RPMI7951 (cell line): ENCODE measurements at regions not wholly inside any gene's neighbourhood (a gene's known extent, or its start where the extent isn't known, plus 50 kb on each side); places are given as distances from the start of the nearest gene placed in this dataset.
"Not testable (repeated sequence)": the region's sequence is repeated elsewhere in the genome, so short reads cannot be mapped to it uniquely, and the experiment has no call there.

Experiments
- DNase-seq: peaks from one replicate; pipeline ENCODE4 v3.0.0-alpha.2; 2012; ENCODE audit warnings: low read depth

DNA sequence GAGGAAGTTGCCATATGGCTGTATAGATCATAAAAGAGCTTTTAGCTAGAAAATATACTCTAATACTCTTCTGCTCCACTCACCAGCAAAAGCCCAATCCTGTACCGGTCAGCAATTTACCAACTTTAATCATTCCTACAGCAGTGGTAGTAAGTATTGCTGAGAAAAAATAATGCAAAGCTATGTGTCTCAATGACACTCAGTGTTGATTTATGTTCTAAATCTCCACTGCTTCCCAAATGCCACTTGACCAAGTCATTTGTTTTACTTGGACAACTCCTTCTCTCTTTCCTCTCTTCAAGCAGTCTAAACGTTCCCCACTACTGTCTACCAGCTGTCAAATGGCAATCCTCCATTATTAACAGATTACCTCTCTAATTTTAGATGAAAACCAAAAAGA lies 201.8 kb upstream of the GK2 start:
- no peak for DNase-seq

DNA sequence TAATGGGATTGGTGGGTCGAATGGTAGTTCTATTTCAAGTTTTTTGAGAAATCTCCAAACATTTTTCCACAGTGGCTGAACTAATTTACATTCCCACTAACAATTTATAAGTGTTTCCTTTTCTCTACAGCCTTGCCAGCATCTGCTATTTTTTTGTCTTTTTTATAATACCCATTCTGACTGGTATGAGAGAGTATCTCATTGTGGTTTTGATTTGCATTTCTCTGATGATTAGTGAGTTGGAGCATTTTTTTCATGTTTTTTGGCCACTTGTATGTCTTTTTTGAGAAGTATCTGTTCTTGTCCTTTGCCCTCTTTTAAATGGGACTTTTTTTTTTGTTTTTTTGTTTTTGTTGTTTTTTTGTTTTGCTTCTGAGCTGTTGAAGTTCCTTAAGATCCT lies 200.0 kb upstream of the GK2 start:
- DNase-seq, result no peak

GRCh38 chr4:79604152-79604551 lies 196.1 kb upstream of the GK2 start:
- DNase-seq, result no peak

DNA sequence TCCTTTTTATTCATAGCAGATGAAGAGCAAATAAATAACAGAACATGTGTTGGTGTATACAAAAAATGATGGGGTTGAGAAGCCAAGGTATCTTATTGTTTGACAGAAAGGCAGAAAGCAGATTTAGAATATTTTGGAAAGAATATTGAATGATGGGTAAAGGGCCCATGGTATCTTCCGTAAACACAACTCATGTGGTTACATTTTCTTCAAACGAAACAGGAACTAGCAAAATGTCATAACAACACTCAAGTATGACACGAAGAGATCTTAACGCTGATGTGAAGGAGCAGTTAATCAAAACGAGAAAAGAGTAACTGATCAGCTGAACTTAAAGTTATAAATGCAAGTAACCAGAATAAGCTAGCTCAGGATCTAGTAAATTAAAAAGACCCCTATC lies 195.7 kb upstream of the GK2 start:
- DNase-seq, result no peak

DNA sequence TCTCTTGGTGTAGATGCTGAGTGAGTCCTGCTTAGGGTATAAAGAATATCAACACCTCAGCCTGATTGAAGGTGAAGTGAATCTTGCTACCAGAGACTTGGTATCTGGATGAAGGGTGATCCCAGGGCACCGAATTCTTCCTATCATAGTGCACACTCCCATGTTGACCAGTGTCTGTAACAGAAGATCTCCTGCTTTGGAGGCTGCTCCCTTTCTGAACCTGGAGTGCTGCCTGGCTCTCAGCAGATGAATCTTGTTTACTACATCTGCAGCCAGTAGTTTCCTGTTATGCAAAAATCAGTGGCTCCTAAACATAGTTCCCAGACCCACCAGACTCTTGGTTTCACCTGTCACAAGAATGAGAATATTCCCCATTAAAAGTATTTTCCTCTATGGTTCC lies 191.7 kb upstream of the GK2 start:
- no peak for DNase-seq

DNA sequence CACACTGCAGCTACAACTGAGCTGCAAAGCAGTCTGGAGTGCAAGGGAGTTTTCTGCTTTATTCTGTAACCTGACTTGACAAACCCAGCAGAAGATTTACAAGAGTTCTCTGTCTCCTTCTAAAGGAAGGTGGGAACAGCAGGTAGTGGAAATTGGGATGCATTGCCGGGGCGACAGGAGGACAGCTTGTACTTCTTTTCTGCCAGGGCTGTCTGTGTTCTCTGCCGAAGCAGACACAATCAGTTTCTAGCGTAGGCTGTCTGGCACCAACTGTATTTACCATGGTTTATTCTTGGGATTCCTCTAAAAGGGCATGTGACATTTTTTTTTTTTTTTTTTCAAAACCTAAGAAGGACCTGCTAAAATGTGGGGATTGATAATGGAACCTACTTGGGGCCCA lies 190.8 kb upstream of the GK2 start:
- DNase-seq, result no peak

- DNase-seq, result no peak
These were observed 190.2 kb upstream of the GK2 start for GRCh38 chr4:79598214-79598613.

GRCh38 chr4:79597266-79597665 lies 189.2 kb upstream of the GK2 start:
- DNase-seq, result peak; percentile 7

GRCh38 chr4:79592218-79592617 lies 184.2 kb upstream of the GK2 start:
- not testable (repeated sequence) for DNase-seq

DNA sequence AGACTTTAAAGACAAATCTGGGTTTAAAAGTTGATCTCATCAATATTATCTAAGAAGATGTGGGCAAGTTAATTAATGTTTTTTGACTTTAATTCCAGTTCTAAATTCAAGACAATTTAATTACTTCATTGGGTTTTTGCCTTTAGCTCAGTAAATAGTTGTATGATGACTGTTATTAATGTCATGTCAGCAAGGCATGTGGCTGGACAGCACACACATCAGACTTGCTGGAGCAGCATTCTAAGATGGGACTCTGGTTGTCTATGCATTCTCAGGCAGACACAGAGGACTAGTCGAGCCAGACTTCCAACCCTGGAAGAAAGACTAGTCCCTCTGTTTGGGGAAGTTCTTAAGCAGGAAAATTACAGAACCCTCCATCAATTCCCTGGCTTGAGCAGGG lies 180.7 kb upstream of the GK2 start:
- no peak for DNase-seq

- DNase-seq, result not testable (repeated sequence)
These were observed 179.2 kb upstream of the GK2 start for GRCh38 chr4:79587207-79587606.

- DNase-seq, result no peak
These were observed 177.8 kb upstream of the GK2 start for GRCh38 chr4:79585834-79586233.

GRCh38 chr4:79585330-79585729 lies 177.3 kb upstream of the GK2 start:
- no peak for DNase-seq

DNA sequence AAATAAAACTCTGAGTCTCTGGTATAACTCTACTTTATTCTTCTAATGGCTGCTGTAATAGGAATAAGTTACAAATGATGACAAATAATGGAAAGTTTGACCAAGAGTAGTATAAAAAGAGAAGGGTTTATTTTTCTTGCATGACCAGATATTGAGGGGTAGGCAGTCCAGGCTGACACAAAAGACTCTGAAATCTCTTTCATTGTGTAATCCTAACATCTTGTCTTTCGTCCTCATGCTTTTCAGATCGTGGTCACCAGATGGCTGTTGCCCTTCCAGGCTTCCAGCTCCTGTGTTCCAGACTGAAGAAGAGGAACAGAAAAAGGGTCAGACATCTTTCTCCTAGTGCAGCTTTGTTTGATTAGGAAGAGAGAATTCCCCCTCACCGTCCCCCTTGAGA lies 176.9 kb upstream of the GK2 start:
- no peak for DNase-seq

DNA sequence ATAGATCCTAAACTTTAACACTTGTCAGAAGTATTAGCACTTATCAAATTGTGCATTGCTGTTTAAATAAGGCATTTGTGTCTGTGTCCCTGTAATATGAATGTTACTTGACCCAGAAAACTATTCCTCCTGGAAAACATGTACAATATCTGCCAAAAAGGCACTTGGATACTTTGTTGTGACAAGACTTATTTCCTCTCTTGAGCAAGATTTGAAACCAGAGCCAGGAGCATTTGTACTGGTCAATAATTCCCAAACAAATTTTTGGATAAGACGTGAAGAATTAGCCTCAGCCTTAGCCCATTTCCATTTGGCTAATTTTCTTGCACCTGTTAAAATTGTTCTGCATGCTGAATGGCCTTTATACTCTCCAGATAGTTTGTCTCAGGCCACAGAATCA lies 176.3 kb upstream of the GK2 start:
- no peak for DNase-seq

- DNase-seq, result peak; percentile 4
These were observed 170.6 kb upstream of the GK2 start for GRCh38 chr4:79578606-79579005.

- peak; percentile 17 for DNase-seq
These were observed 168.4 kb upstream of the GK2 start for GRCh38 chr4:79576429-79576753.

- DNase-seq, result no peak
These were observed 167.8 kb upstream of the GK2 start for GRCh38 chr4:79575709-79576428.

DNA sequence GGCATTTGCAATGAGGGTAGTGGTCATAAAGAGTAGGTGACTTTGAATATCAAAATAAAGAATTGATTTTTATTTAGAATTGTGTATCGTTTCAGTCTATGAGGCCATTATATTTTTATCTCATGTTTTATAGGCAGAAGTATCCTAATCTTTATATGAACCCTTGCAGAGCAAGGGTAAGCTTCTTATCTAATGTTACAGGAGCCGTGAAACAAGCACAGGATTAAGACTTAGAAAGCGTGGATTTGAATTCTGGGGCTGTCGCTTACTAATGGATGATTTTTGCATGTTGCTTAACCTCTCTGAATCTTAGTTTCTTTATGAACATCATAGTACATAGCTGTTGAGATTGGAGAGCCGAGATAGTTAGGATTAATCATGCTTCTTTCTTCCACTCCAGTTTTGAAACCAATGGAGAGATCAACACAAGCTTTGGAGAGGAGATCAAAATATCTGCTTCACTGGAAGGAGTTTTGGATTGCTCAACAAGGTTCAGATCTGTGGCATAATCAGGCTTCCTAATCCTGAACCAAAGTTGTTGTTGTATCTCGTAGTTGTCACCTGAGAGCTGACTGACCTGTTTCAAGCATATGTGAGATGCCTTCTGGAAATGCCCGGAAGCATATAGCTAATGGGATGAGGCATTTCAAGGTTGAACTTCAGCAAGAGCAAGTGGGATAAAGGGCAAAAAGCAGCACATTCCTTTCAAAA lies 166.9 kb upstream of the GK2 start:
- no peak for DNase-seq

GRCh38 chr4:79563219-79563618 lies 155.2 kb upstream of the GK2 start:
- no peak for DNase-seq

GRCh38 chr4:79561751-79562150 lies 153.7 kb upstream of the GK2 start:
- no peak for DNase-seq

DNA sequence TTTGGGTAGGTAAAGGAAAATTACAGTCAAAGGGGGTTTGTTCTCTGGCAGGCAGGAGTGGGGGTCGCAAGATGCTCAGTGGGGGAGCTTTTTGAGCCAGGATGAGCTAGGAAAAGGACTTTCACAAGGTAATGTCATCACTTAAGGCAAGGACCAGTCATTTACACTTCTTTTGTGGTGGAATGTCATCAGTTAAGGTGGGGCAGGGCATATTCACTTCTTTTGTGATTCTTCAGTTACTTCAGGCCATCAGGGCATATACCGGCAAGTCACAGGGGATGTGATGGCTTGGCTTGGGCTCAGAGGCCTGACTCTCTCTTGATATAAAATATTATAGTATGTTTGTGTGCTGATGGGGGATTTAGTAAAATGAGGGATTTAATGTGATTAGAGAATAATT lies 151.4 kb upstream of the GK2 start:
- not testable (repeated sequence) for DNase-seq

DNA sequence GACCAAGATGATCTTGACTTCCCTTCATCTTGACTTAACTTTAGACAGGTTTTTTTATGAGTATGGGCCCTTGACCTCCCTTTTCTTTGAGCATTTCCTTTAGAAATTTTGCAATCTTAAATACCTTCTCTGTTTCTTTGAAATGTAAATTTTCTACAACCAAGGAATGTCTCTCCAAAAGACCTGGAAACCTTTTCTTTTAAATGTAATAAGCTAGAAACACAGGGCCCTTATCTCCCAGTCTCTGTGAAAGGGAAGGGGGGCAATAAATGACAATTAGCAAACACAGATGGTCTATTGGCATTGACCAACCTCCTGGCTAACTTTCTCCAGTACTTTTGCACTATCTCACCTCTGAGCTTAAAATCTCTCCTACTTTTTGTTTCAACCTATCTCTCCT lies 144.3 kb upstream of the GK2 start:
- DNase-seq, result no peak

- DNase-seq, result no peak
These were observed 143.5 kb upstream of the GK2 start for GRCh38 chr4:79551555-79551954.
